GM10266 (cell line): ENCODE measurements at regions not wholly inside any gene's neighbourhood (a gene's known extent, or its start where the extent isn't known, plus 50 kb on each side); places are given as distances from the start of the nearest gene placed in this dataset.
A peak's percentile ranks its signal among the peaks of the same experiment; 100 is the strongest.

Source experiments
- DNase-seq: peaks from one replicate; pipeline ENCODE4 v3.0.0; 2012; ENCODE audit errors: extremely low spot score
- CTCF ChIP-seq: IDR thresholded peaks from 2 replicates; pipeline ENCODE4 v1.5.1; 2012; ENCODE audit warnings: mild to moderate bottlenecking, low read depth; ENCODE audit not compliant: control insufficient read depth, insufficient read depth; ENCODE audit errors: missing control alignments

- TF ChIP-seq CTCF = peak; percentile 50
- DNase-seq = peak; percentile 31
These were observed 103.4 kb downstream of the QRFPR start for GRCh38 chr4:121277194-121278105.

- no peak for DNase-seq
- no peak for TF ChIP-seq CTCF
These were observed 107.6 kb downstream of the QRFPR start for GRCh38 chr4:121273191-121273590.

GRCh38 chr4:121272526-121272925 lies 108.3 kb downstream of the QRFPR start:
- DNase-seq = no peak
- TF ChIP-seq CTCF = no peak

GRCh38 chr4:121270389-121270788 lies 106.3 kb upstream of the TNIP3 start:
- DNase-seq = no peak
- no peak for TF ChIP-seq CTCF

- no peak for DNase-seq
These were observed 104.9 kb upstream of the TNIP3 start for GRCh38 chr4:121269001-121269400.

GRCh38 chr4:121266982-121267381 lies 102.9 kb upstream of the TNIP3 start:
- DNase-seq = no peak
- no peak for TF ChIP-seq CTCF

More at GRCh38 chr4:121269001-121269400, 104.9 kb upstream of the TNIP3 start:
- no peak for TF ChIP-seq CTCF

- no peak for DNase-seq
- TF ChIP-seq CTCF = no peak
These were observed 92.9 kb upstream of the TNIP3 start for GRCh38 chr4:121256887-121257466.
